IMR-90 (cell line): ENCODE measurements at regions not wholly inside any gene's neighbourhood (a gene's known extent, or its start where the extent isn't known, plus 50 kb on each side); places are given as distances from the start of the nearest gene placed in this dataset.

Source experiments
- ATAC-seq: fragments of 200-7000 bp; cut with Tn5 transposase; 2 replicates; pipeline ENCODE4 v1.9.1; 2020; ENCODE audit warnings: low read depth, mild to moderate bottlenecking, moderate library complexity
- BruUV-seq: library from RNA; stranded (reverse); fragments of 400-500 nt; replicated peaks from 2 replicates; lab custom pipeline; 2021; lab: Mats Ljungman, UMichigan
- CTCF ChIA-PET: fragments of 300-600 bp; formaldehyde crosslinking; extraction: SDS; loops from one replicate; lab custom pipeline; 2021; ENCODE audit warnings: antibody characterized with exemption; lab: Yijun Ruan, JAX
- POLR2A ChIA-PET: fragments of 300-600 bp; sonication (Branson Sonifier 250); formaldehyde crosslinking; loops from one replicate; lab custom pipeline; 2022; ENCODE audit warnings: antibody characterized with exemption; ENCODE audit not compliant: unreplicated experiment; lab: Charles Lee
- DNase-seq: peaks from one replicate; pipeline ENCODE4 v3.0.0; 2013
- H2AFZ ChIP-seq: replicated peaks from 2 replicates; pipeline ENCODE3; 2013; ENCODE audit warnings: low read length, mild to moderate bottlenecking; ENCODE audit not compliant: poor library complexity
- H2AK5ac ChIP-seq: 2 replicates; pipeline ENCODE4 v1.6.1; 2013; ENCODE audit warnings: low read depth, low read length, inconsistent platforms
- H2AK9ac ChIP-seq: replicated peaks from 2 replicates; pipeline ENCODE3; 2013; ENCODE audit warnings: mild to moderate bottlenecking, low read depth, low read length, moderate library complexity; ENCODE audit not compliant: poor library complexity
- H2BK120ac ChIP-seq: 2 replicates; pipeline ENCODE4 v1.6.1; 2013; ENCODE audit warnings: low read depth, low read length, inconsistent platforms
- H2BK15ac ChIP-seq: 3 replicates; pipeline ENCODE4 v1.6.1; 2013; ENCODE audit warnings: low read depth, low read length, inconsistent platforms
- H2BK20ac ChIP-seq: 2 replicates; pipeline ENCODE4 v1.6.1; 2013; ENCODE audit warnings: low read depth, mild to moderate bottlenecking, inconsistent platforms, low read length, moderate library complexity
- H2BK5ac ChIP-seq: 2 replicates; pipeline ENCODE4 v1.6.1; 2013; ENCODE audit warnings: mild to moderate bottlenecking, low read depth, low read length, inconsistent platforms; ENCODE audit not compliant: poor library complexity, severe bottlenecking
- H3K14ac ChIP-seq: replicated peaks from 2 replicates; pipeline ENCODE4 v1.6.1; 2013; ENCODE audit warnings: low read depth, low read length, inconsistent platforms
- H3K18ac ChIP-seq: 2 replicates; pipeline ENCODE4 v1.6.1; 2013; ENCODE audit warnings: low read depth, low read length, control low read depth
- H3K23ac ChIP-seq: 2 replicates; pipeline ENCODE4 v1.6.1; 2013; ENCODE audit warnings: low read depth, low read length, inconsistent platforms
- H3K27ac ChIP-seq: 2 replicates; pipeline ENCODE4 v1.5.1; 2013; ENCODE audit warnings: mild to moderate bottlenecking, control low read depth, low read length; ENCODE audit not compliant: insufficient read depth
- H3K27me3 ChIP-seq: 2 replicates; pipeline ENCODE4 v1.6.1; 2013; ENCODE audit warnings: low read length; ENCODE audit not compliant: control insufficient read depth, insufficient read depth
- H3K36me3 ChIP-seq: 2 replicates; pipeline ENCODE4 v1.6.1; 2013; ENCODE audit warnings: low read length, mixed read lengths; ENCODE audit not compliant: control insufficient read depth, insufficient read depth
- H3K4ac ChIP-seq: 2 replicates; pipeline ENCODE4 v1.6.1; 2013; ENCODE audit warnings: low read depth, low read length, inconsistent platforms
- H3K4me1 ChIP-seq: 2 replicates; pipeline ENCODE4 v1.6.1; 2013; ENCODE audit warnings: low read length, mixed read lengths; ENCODE audit not compliant: control insufficient read depth, insufficient read depth
- H3K4me2 ChIP-seq: 2 replicates; pipeline ENCODE4 v1.6.1; 2013; ENCODE audit warnings: low read depth, mild to moderate bottlenecking, control low read depth, low read length, moderate library complexity
- H3K4me3 ChIP-seq: 2 replicates; pipeline ENCODE4 v1.5.1; 2013; ENCODE audit warnings: low read depth, mild to moderate bottlenecking, control low read depth, low read length, moderate library complexity; ENCODE audit not compliant: insufficient read depth
- H3K56ac ChIP-seq: 2 replicates; pipeline ENCODE4 v1.6.1; 2013; ENCODE audit warnings: low read length, inconsistent platforms; ENCODE audit not compliant: insufficient read depth; ENCODE audit errors: extremely low read depth
- H3K79me1 ChIP-seq, 2 experiments: 2 replicates each; pipeline ENCODE4 v1.6.1; 2013; ENCODE audit warnings: low read length in 2 of 2, inconsistent platforms in 1 of 2, low read depth in 1 of 2
- H3K9ac ChIP-seq: 2 replicates; pipeline ENCODE4 v1.6.1; 2013; ENCODE audit warnings: low read depth, low read length, control low read depth
- H3K9me1 ChIP-seq: 2 replicates; pipeline ENCODE4 v1.6.1; 2013; ENCODE audit warnings: low read length, inconsistent platforms; ENCODE audit not compliant: insufficient read depth
- H3K9me3 ChIP-seq: 2 replicates; pipeline ENCODE4 v1.6.1; 2013; ENCODE audit warnings: low read length; ENCODE audit not compliant: control insufficient read depth, insufficient read depth
- H4K20me1 ChIP-seq: 2 replicates; pipeline ENCODE4 v1.6.1; 2013; ENCODE audit warnings: low read length, inconsistent platforms; ENCODE audit not compliant: insufficient read depth
- H4K5ac ChIP-seq: 2 replicates; pipeline ENCODE4 v1.6.1; 2013; ENCODE audit warnings: mild to moderate bottlenecking, low read depth, low read length, control low read depth
- H4K8ac ChIP-seq, 2 experiments: 2 replicates each; pipeline ENCODE4 v1.6.1; 2013; ENCODE audit warnings: low read depth in 2 of 2, low read length in 2 of 2, control low read depth in 1 of 2, inconsistent platforms in 1 of 2
- H4K91ac ChIP-seq: 2 replicates; pipeline ENCODE4 v1.6.1; 2013; ENCODE audit warnings: low read depth, low read length, inconsistent platforms; ENCODE audit not compliant: insufficient read depth
- ELK1 ChIP-seq: fragments of 150-350 bp; IDR thresholded peaks from 2 replicates; pipeline ENCODE4 v1.6.1; 2016; ENCODE audit warnings: low read depth, mild to moderate bottlenecking, low read length, moderate library complexity, borderline replicate concordance
- NFE2L2 ChIP-seq: fragments of 150-350 bp; IDR thresholded peaks from 2 replicates; pipeline ENCODE4 v1.6.1; 2016; ENCODE audit warnings: low read depth, mild to moderate bottlenecking, low read length
- RFX5 ChIP-seq: IDR thresholded peaks from 2 replicates; pipeline ENCODE4 v1.8.0; 2012; ENCODE audit warnings: low read depth, mild to moderate bottlenecking, low read length, moderate library complexity
- WGBS, 2 experiments: methylation state at CpG; one replicate each; pipeline versions ENCODE4 v1.1.5 to v1.1.7; 2013; ENCODE audit warnings: missing lambda C conversion rate in 2 of 2; ENCODE audit not compliant: insufficient read length in 1 of 2; ENCODE audit errors: extremely low coverage in 2 of 2; 5-methylcytosine and 5-hydroxymethylcytosine counted together
- dilution Hi-C: fragments of 300-500 bp; cut with HindIII; formaldehyde crosslinking; loops from one replicate; pipeline ENCODE4 v1.14.3; 2018; ENCODE audit warnings: low sequenced_read_pairs; ENCODE audit not compliant: unreplicated experiment
- in situ Hi-C: fragments of 300-500 bp; cut with MboI; formaldehyde crosslinking; loops from 3 replicates; pipeline ENCODE4 v1.14.3; 2019; ENCODE audit warnings: low sequenced_read_pairs, inconsistent platforms, mixed read lengths
- intact Hi-C: fragments of 100-400 bp; cut with micrococcal nuclease; formaldehyde crosslinking; loops from 2 replicates; pipeline ENCODE4 v1.10.0; 2022

- no peak for TF ChIP-seq ELK1
Observed at GRCh38 chr5:31119938-31120641, 73.4 kb upstream of the CDH6 start (continued).

- H3K9ac ChIP-seq, result no peak overlapping the region
- no peak overlapping the region for H2AK9ac ChIP-seq
- no peaks in the 10 kb centered on the region for H3K79me1 ChIP-seq
- H3K36me3 ChIP-seq, result no peaks in the 10 kb centered on the region
- no peaks in the 10 kb centered on the region for H3K9me3 ChIP-seq
- H3K4ac ChIP-seq, result no peak overlapping the region
- no peak overlapping the region for H3K14ac ChIP-seq
- no peak overlapping the region for H3K4me3 ChIP-seq
- no TSS peak for BruUV-seq
- H3K56ac ChIP-seq, result no peak overlapping the region
- no peak overlapping the region for H2BK5ac ChIP-seq
- no peak overlapping the region for H4K91ac ChIP-seq
- H4K20me1 ChIP-seq, result no peaks in the 10 kb centered on the region
- no peak overlapping the region for H2BK120ac ChIP-seq
- no peak overlapping the region for H2AFZ ChIP-seq
- H2AK5ac ChIP-seq, result no peak overlapping the region
- WGBS, 2 experiments, result no CpG with 5 or more reads among the region's 6 CpGs
- no peaks in the 10 kb centered on the region for H3K27me3 ChIP-seq
- peaks cover 4% of the 10 kb centered on the region; the same call in 1 of the 2 replicates for H3K4me1 ChIP-seq
- POLR2A ChIA-PET, result no interaction called here
- in situ Hi-C loops (no loop called here), intact Hi-C loops (no loop called here), dilution Hi-C loops (no loop called here)
- no peak overlapping the region for H3K23ac ChIP-seq
- no peak overlapping the region for H2BK15ac ChIP-seq
- ATAC-seq, result no peak
- CTCF ChIA-PET, result interaction anchor here (0.6 kb wide), 1 partner anchor 9 kb away, joined by 3 read pairs; no protein-coding TSS in a partner anchor
- no peaks in the 10 kb centered on the region; the same call in 1 of the 2 replicates for H3K9me1 ChIP-seq
- no peak overlapping the region for H3K18ac ChIP-seq
- no peak overlapping the region for H3K27ac ChIP-seq
- peak; percentile 79 for TF ChIP-seq NFE2L2
- TF ChIP-seq RFX5, result no peak
- H2BK20ac ChIP-seq, result no peak overlapping the region
- no peak overlapping the region for H4K8ac ChIP-seq
- no peak overlapping the region for H3K4me2 ChIP-seq
- DNase-seq, result no peak
- H4K5ac ChIP-seq, result no peak overlapping the region
Observed at GRCh38 chr5:31116466-31117031, 76.9 kb upstream of the CDH6 start.
